CD4-positive, alpha-beta T cell treated with Interleukin-12 subunit alpha and Interleukin-12 subunit beta, for 1 hour (primary cell): ENCODE measurements at regions not wholly inside any gene's neighbourhood (a gene's known extent, or its start where the extent isn't known, plus 50 kb on each side); places are given as distances from the start of the nearest gene placed in this dataset.

Experiments used
- DNase-seq: peaks from one replicate; pipeline ENCODE4 v3.0.0-alpha.2; 2020

GRCh38 chr1:239436286-239436685, 49.9 kb downstream of the CHRM3 start:
- DNase-seq: no peak

GRCh38 chr1:239437822-239438221, 51.5 kb downstream of the CHRM3 start:
- DNase-seq: no peak

GRCh38 chr1:239438891-239439290, 52.5 kb downstream of the CHRM3 start:
- DNase-seq: no peak

- DNase-seq: no peak
Measured at GRCh38 chr1:239443361-239443760, 57.0 kb downstream of the CHRM3 start.

- no peak for DNase-seq
Measured at GRCh38 chr1:239446611-239447010, 60.2 kb downstream of the CHRM3 start.

- DNase-seq: no peak
Measured at GRCh38 chr1:239448911-239449310, 62.5 kb downstream of the CHRM3 start.

- no peak for DNase-seq
Measured at GRCh38 chr1:239455743-239456142, 69.4 kb downstream of the CHRM3 start.

- DNase-seq: no peak
Measured at GRCh38 chr1:239456788-239457187, 70.4 kb downstream of the CHRM3 start.

GRCh38 chr1:239457491-239458143, 71.2 kb downstream of the CHRM3 start:
- DNase-seq: no peak

- DNase-seq: no peak
Measured at GRCh38 chr1:239458144-239458500, 71.8 kb downstream of the CHRM3 start.

GRCh38 chr1:239467730-239468129, 81.4 kb downstream of the CHRM3 start:
- DNase-seq: no peak

- no peak for DNase-seq
Measured at GRCh38 chr1:239478069-239478468, 91.7 kb downstream of the CHRM3 start.

GRCh38 chr1:239483391-239483790, 97.0 kb downstream of the CHRM3 start:
- no peak for DNase-seq

GRCh38 chr1:239493811-239494414, 107.5 kb downstream of the CHRM3 start:
- no peak for DNase-seq

- DNase-seq: no peak
Measured at GRCh38 chr1:239505094-239505493, 118.7 kb downstream of the CHRM3 start.

- DNase-seq: no peak
Measured at GRCh38 chr1:239507826-239508225, 121.5 kb downstream of the CHRM3 start.

- DNase-seq: no peak
Measured at GRCh38 chr1:239511875-239512274, 125.5 kb downstream of the CHRM3 start.

- no peak for DNase-seq
Measured at GRCh38 chr1:239516579-239516978, 130.2 kb downstream of the CHRM3 start.

GRCh38 chr1:239526391-239526790, 140.0 kb downstream of the CHRM3 start:
- DNase-seq: no peak

GRCh38 chr1:239527051-239527693, 140.8 kb downstream of the CHRM3 start:
- no peak for DNase-seq

GRCh38 chr1:239536165-239536849, 149.9 kb downstream of the CHRM3 start:
- DNase-seq: no peak

- DNase-seq: no peak
Measured at GRCh38 chr1:239537795-239538194, 151.4 kb downstream of the CHRM3 start.

- DNase-seq: no peak
Measured at GRCh38 chr1:239538239-239538988, 152.0 kb downstream of the CHRM3 start.
